HG03460 (cell line): ENCODE measurements at regions not wholly inside any gene's neighbourhood (a gene's known extent, or its start where the extent isn't known, plus 50 kb on each side); places are given as distances from the start of the nearest gene placed in this dataset.

ENCODE experiments used
- ATAC-seq: cut with Tn5 transposase; IDR thresholded peaks from one replicate; pipeline ENCODE4 v1.9.1; 2021; ENCODE audit not compliant: unreplicated experiment

- no peak for ATAC-seq
Measured at GRCh38 chr10:57798830-57799229, 468.9 kb downstream of the IPMK start.

- ATAC-seq = no peak
Measured at GRCh38 chr10:57791546-57791945, 476.1 kb downstream of the IPMK start.

GRCh38 chr10:57790703-57791102, 477.0 kb downstream of the IPMK start:
- no peak for ATAC-seq

- no peak for ATAC-seq
Measured at GRCh38 chr10:57788117-57788516, 479.6 kb downstream of the IPMK start.

- no peak for ATAC-seq
Measured at GRCh38 chr10:57786850-57787750, 480.6 kb downstream of the IPMK start.

- no peak for ATAC-seq
Measured at GRCh38 chr10:57786331-57786730, 481.4 kb downstream of the IPMK start.

- ATAC-seq = no peak
Measured at GRCh38 chr10:57785546-57785945, 482.1 kb downstream of the IPMK start.

GRCh38 chr10:57785068-57785467, 482.6 kb downstream of the IPMK start:
- ATAC-seq = no peak

- no peak for ATAC-seq
Measured at GRCh38 chr10:57776688-57777432, 490.8 kb downstream of the IPMK start.

- ATAC-seq = no peak
Measured at GRCh38 chr10:57775250-57775649, 492.4 kb downstream of the IPMK start.

- no peak for ATAC-seq
Measured at GRCh38 chr10:57769298-57769697, 498.4 kb downstream of the IPMK start.

GRCh38 chr10:57759777-57760176, 507.9 kb downstream of the IPMK start:
- ATAC-seq = no peak

- ATAC-seq = no peak
Measured at GRCh38 chr10:57754803-57755202, 512.9 kb downstream of the IPMK start.

- no peak for ATAC-seq
Measured at GRCh38 chr10:57743711-57744110, 524.0 kb downstream of the IPMK start.

GRCh38 chr10:57741751-57742150, 525.9 kb downstream of the IPMK start:
- no peak for ATAC-seq

- ATAC-seq = no peak
Measured at GRCh38 chr10:57723305-57723704, 544.4 kb downstream of the IPMK start.

- no peak for ATAC-seq
Measured at GRCh38 chr10:57716884-57717283, 550.8 kb downstream of the IPMK start.

- no peak for ATAC-seq
Measured at GRCh38 chr10:57715233-57715632, 552.5 kb downstream of the IPMK start.

- no peak for ATAC-seq
Measured at GRCh38 chr10:57707300-57707658, 560.4 kb downstream of the IPMK start.

GRCh38 chr10:57706576-57707299, 561.0 kb downstream of the IPMK start:
- ATAC-seq = no peak

- no peak for ATAC-seq
Measured at GRCh38 chr10:57706016-57706415, 561.7 kb downstream of the IPMK start.

GRCh38 chr10:57699944-57700343, 567.8 kb downstream of the IPMK start:
- ATAC-seq = no peak
